DMS153 (cell line): ENCODE measurements at regions not wholly inside any gene's neighbourhood (a gene's known extent, or its start where the extent isn't known, plus 50 kb on each side); places are given as distances from the start of the nearest gene placed in this dataset.

Source experiments
- DNase-seq: peaks from one replicate; lab custom pipeline; 2025; lab: John Stamatoyannopoulos, UW

GRCh38 chr11:129266536-129266935 is 74.4 kb upstream of the ARHGAP32 start:
- no peak for DNase-seq

- DNase-seq = no peak
Measured at GRCh38 chr11:129265125-129265788, 73.1 kb upstream of the ARHGAP32 start.

DNA sequence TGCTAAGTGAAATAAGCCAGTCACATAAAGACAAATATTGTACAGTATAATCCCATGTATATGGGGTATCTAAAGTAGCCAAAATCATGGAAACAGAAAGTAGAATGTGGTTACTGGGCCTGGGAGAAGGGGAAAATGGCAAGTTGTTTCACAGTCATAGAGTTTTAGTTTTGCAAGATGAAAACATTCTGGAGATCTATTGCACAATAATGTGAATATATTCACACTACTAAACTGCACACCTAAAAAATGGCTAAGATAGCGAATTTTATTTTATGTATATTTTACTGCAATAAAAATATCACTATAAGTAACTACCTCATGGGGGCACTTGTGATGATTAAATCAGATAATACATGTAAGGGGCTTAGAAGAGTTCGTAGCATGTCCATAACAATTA is 72.0 kb upstream of the ARHGAP32 start:
- DNase-seq = no peak

DNA sequence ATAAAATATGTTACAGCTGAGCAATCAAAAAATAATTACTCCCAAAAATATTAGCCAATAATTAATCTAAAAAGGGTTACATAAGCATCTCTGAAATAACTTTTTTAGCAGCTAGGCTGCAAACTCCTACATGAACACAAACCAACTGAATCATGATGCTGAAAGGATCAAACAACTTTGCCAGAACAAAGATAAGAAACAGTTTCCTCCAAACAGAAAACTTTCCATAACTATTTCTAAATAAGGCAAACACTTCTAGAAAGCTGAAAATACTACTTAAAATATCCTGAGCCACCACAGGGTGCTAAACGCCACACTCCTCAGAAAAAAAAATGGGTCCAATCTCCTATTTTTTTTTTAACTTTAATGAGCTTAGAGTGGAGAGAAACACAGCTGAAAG is 68.6 kb upstream of the ARHGAP32 start:
- no peak for DNase-seq

GRCh38 chr11:129259931-129260348 is 67.8 kb upstream of the ARHGAP32 start:
- DNase-seq = no peak

- DNase-seq = no peak
Measured at GRCh38 chr11:129258205-129258604, 66.1 kb upstream of the ARHGAP32 start.

DNA sequence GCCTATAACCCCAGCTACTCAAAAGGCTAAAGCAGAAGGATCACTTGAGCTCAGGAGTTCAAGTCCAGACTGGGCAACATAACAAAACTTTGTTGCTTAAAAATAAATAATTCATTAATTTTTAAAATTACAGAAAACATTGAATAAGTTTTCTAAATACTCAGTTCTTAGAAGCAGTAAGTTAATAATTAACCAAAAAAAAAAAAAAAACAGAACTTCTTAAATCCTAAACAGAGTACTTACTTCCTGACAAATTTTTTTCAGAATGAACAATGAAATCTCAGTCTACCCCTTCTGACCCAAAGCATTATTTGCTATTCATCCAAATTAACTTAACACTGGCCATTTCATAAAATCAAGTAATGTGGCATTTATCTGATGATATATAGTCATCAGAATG is 65.4 kb upstream of the ARHGAP32 start:
- DNase-seq = no peak

DNA sequence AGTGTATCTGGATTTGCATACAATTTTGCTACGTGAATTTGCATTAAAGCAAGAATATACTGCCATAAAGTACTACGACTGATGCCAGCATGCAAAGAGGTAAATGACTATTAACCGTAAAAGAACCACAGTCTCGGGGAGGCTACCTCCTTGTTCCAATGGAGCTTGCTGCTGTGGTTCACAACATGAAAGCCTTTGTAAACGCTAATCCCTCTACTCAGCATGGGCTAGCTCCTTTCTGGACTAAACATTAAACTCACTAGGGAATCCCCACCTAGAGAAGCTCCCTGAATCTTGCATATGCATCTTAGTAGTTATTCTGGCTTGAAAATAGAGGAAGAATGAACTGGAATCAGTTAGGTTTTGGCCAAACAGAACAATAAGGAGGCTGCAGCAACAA is 60.5 kb upstream of the ARHGAP32 start:
- DNase-seq = no peak

GRCh38 chr11:129251067-129251466 is 58.9 kb upstream of the ARHGAP32 start:
- no peak for DNase-seq

- DNase-seq = no peak
Measured at GRCh38 chr11:129249923-129250322, 57.8 kb upstream of the ARHGAP32 start.

GRCh38 chr11:129249351-129249750 is 57.2 kb upstream of the ARHGAP32 start:
- no peak for DNase-seq

- DNase-seq = no peak
Measured at GRCh38 chr11:129248618-129249017, 56.5 kb upstream of the ARHGAP32 start.

- no peak for DNase-seq
Measured at GRCh38 chr11:129247135-129247534, 55.0 kb upstream of the ARHGAP32 start.

- DNase-seq = no peak
Measured at GRCh38 chr11:129242855-129243254, 50.7 kb upstream of the ARHGAP32 start.
